ENCODE measurements at regions not wholly inside any gene's neighbourhood (a gene's known extent, or its start where the extent isn't known, plus 50 kb on each side); places are given as distances from the start of the nearest gene placed in this dataset.

- Histone ChIP-seq H3K79me2 (ENCODE audit: low read length) (no peaks in the 10 kb centered on the region), H3K4me1 (ENCODE audit: low read length) (no peaks in the 10 kb centered on the region), H4K20me1 (ENCODE audit: insufficient read depth, low read length) (no peaks in the 10 kb centered on the region), H3F3A (ENCODE audit: insufficient read depth, low read length) (no peaks in the 10 kb centered on the region), H3K9ac (ENCODE audit: low read length) (no peak overlapping the region), H3K9me2 (replicated peaks; ENCODE audit: insufficient read depth, low read length) (no peaks in the 10 kb centered on the region), H2AFZ (ENCODE audit: low read length) (no peak overlapping the region), H3K4me2 (ENCODE audit: low read depth, low read length) (no peak overlapping the region), H3K9me3 (replicated peaks; ENCODE audit: insufficient read depth, low read length) (no peaks in the 10 kb centered on the region), H3K27me3 (replicated peaks; ENCODE audit: insufficient read depth, low read length) (no peaks in the 10 kb centered on the region), H3K4me3 (ENCODE audit: low read length) (no peak overlapping the region), H3K36me3 (replicated peaks; ENCODE audit: insufficient read depth, low read length) (no peaks in the 10 kb centered on the region), H3K27ac (ENCODE audit: low read length) (no peak overlapping the region)
- TF ChIP-seq CTCF (IDR thresholded peaks at IDR 0.05; ENCODE audit: low read length) (no peak), EZH2 (optimal IDR thresholded peaks at IDR 0.05; ENCODE audit: low read depth, low read length) (no peak), EZH2phosphoT487 (IDR thresholded peaks at IDR 0.05; ENCODE audit: low read length) (no peak)
- DNase-seq, result no peak
These were observed 500.6 kb upstream of the MYT1L start for GRCh38 chr2:2831633-2832032.

GRCh38 chr2:2830576-2830975 is 499.5 kb upstream of the MYT1L start:
- Histone ChIP-seq H3K4me3 (ENCODE audit: low read length) (no peak overlapping the region), H2AFZ (ENCODE audit: low read length) (no peak overlapping the region), H3K9me3 (replicated peaks; ENCODE audit: insufficient read depth, low read length) (no peaks in the 10 kb centered on the region), H3F3A (ENCODE audit: insufficient read depth, low read length) (no peaks in the 10 kb centered on the region), H3K9me2 (replicated peaks; ENCODE audit: insufficient read depth, low read length) (no peaks in the 10 kb centered on the region), H3K27ac (ENCODE audit: low read length) (no peak overlapping the region), H3K36me3 (replicated peaks; ENCODE audit: insufficient read depth, low read length) (no peaks in the 10 kb centered on the region), H3K27me3 (replicated peaks; ENCODE audit: insufficient read depth, low read length) (no peaks in the 10 kb centered on the region), H3K79me2 (ENCODE audit: low read length) (no peaks in the 10 kb centered on the region), H3K4me2 (ENCODE audit: low read depth, low read length) (no peak overlapping the region), H4K20me1 (ENCODE audit: insufficient read depth, low read length) (no peaks in the 10 kb centered on the region), H3K9ac (ENCODE audit: low read length) (no peak overlapping the region), H3K4me1 (ENCODE audit: low read length) (no peaks in the 10 kb centered on the region)
- TF ChIP-seq EZH2 (optimal IDR thresholded peaks at IDR 0.05; ENCODE audit: low read depth, low read length), result no peak
- TF ChIP-seq EZH2phosphoT487 (IDR thresholded peaks at IDR 0.05; ENCODE audit: low read length), result no peak
- no peak for TF ChIP-seq CTCF (IDR thresholded peaks at IDR 0.05; ENCODE audit: low read length)
- no peak for DNase-seq

GRCh38 chr2:2828774-2829368 is 497.8 kb upstream of the MYT1L start:
- no peak overlapping the region for H2AFZ ChIP-seq (ENCODE audit: low read length)
- no peaks in the 10 kb centered on the region for H3K4me1 ChIP-seq (ENCODE audit: low read length)
- H3K79me2 ChIP-seq (ENCODE audit: low read length), result no peaks in the 10 kb centered on the region
- no peak overlapping the region for H3K27ac ChIP-seq (ENCODE audit: low read length)
- H3F3A ChIP-seq (ENCODE audit: insufficient read depth, low read length), result no peaks in the 10 kb centered on the region
- no peaks in the 10 kb centered on the region for H3K9me3 ChIP-seq (replicated peaks; ENCODE audit: insufficient read depth, low read length)
- H3K4me2 ChIP-seq (ENCODE audit: low read depth, low read length), result no peak overlapping the region
- no peaks in the 10 kb centered on the region for H3K27me3 ChIP-seq (replicated peaks; ENCODE audit: insufficient read depth, low read length)
- TF ChIP-seq EZH2phosphoT487 (IDR thresholded peaks at IDR 0.05; ENCODE audit: low read length) (no peak), EZH2 (optimal IDR thresholded peaks at IDR 0.05; ENCODE audit: low read depth, low read length) (no peak), CTCF (IDR thresholded peaks at IDR 0.05; ENCODE audit: low read length) (no peak)
- H3K36me3 ChIP-seq (replicated peaks; ENCODE audit: insufficient read depth, low read length), result no peaks in the 10 kb centered on the region
- no peak for DNase-seq
- no peak overlapping the region for H3K9ac ChIP-seq (ENCODE audit: low read length)
- H3K4me3 ChIP-seq (ENCODE audit: low read length), result no peak overlapping the region
- H3K9me2 ChIP-seq (replicated peaks; ENCODE audit: insufficient read depth, low read length), result no peaks in the 10 kb centered on the region
- no peaks in the 10 kb centered on the region for H4K20me1 ChIP-seq (ENCODE audit: insufficient read depth, low read length)

Measured in MM.1S (cell line).